HepG2 (cell line): ENCODE measurements at regions not wholly inside any gene's neighbourhood (a gene's known extent, or its start where the extent isn't known, plus 50 kb on each side); places are given as distances from the start of the nearest gene placed in this dataset.

Source experiments
- ATAC-seq: fragments of 200-7000 bp; cut with Tn5 transposase; 3 replicates; pipeline ENCODE4 v1.9.1; 2020; ENCODE audit warnings: mild to moderate bottlenecking, moderate library complexity
- BruUV-seq: library from RNA; stranded (reverse); fragments of 400-500 nt; replicated peaks from 2 replicates; lab custom pipeline; 2021; lab: Mats Ljungman, UMichigan
- CTCF ChIA-PET: fragments of 300-600 bp; formaldehyde crosslinking; extraction: SDS; loops from one replicate; lab custom pipeline; 2021; ENCODE audit warnings: low total read pairs, inconsistent platforms, low intra/inter-chr PET ratio; lab: Yijun Ruan, JAX
- POLR2A ChIA-PET: fragments of 350-600 bp; sonication (Branson Sonifier 250); formaldehyde crosslinking; loops from one replicate; lab custom pipeline; 2020; ENCODE audit warnings: antibody characterized with exemption, inconsistent platforms; lab: Yijun Ruan, JAX
- DNase-seq: peaks from one replicate; pipeline ENCODE4 v3.0.0-alpha.2; 2015; ENCODE audit warnings: low spot score
- FAIRE-seq: peaks from 3 replicates; lab custom pipeline; 2011; peaks lifted over from hg19 to GRCh38; lab: Jason Lieb, UNC
- H2AFZ ChIP-seq: one replicate; pipeline ENCODE4 v1.6.1; 2011; ENCODE audit warnings: low read length, inconsistent platforms
- H3K27ac ChIP-seq: fragments of 300-600 bp; 3 replicates; pipeline ENCODE4 v1.8.0; 2011; ENCODE audit warnings: mixed run types, mild to moderate bottlenecking, mixed read lengths, low read length, inconsistent platforms; ENCODE audit not compliant: insufficient read depth; ENCODE audit errors: extremely low read length
- H3K27me3 ChIP-seq, 2 experiments: fragments of 200-600 bp in 1 of 2; 2 replicates in 1 of 2; 3 replicates in 1 of 2; pipeline versions ENCODE4 v1.6.0 to v1.8.0; 2011; ENCODE audit warnings: low read length in 2 of 2, mild to moderate bottlenecking in 2 of 2, moderate library complexity in 2 of 2, inconsistent platforms in 1 of 2; ENCODE audit not compliant: insufficient read depth in 2 of 2, control insufficient read depth in 1 of 2
- H3K36me3 ChIP-seq, 2 experiments: fragments of 200-600 bp in 1 of 2; replicated peaks in 1 of 2; 2 replicates in 1 of 2; 3 replicates in 1 of 2; pipeline versions ENCODE4 v1.5.1 to v1.8.0; 2011; ENCODE audit warnings: low read length in 2 of 2, inconsistent platforms in 1 of 2; ENCODE audit not compliant: insufficient read depth in 2 of 2, control insufficient read depth in 1 of 2
- H3K4me1 ChIP-seq: 2 replicates; pipeline ENCODE4 v1.5.1; 2012; ENCODE audit warnings: low read length, inconsistent platforms; ENCODE audit not compliant: insufficient read depth
- H3K4me2 ChIP-seq: 2 replicates; pipeline ENCODE4 v1.6.0; 2011; ENCODE audit warnings: low read depth, low read length, inconsistent platforms
- H3K4me3 ChIP-seq, 3 experiments: fragments of 200-600 bp in 1 of 3; sonication (generic), shearing (Covaris generic) in 1 of 3; replicated peaks in 1 of 3; 2 replicates each; pipeline ENCODE4 v1.5.1; 2011 to 2016; ENCODE audit warnings: low read length in 3 of 3, inconsistent platforms in 2 of 3, low read depth in 2 of 3, mild to moderate bottlenecking in 2 of 3, control low read depth in 1 of 3, mixed read lengths in 1 of 3; ENCODE audit not compliant: insufficient read depth in 1 of 3
- H3K79me2 ChIP-seq: one replicate; pipeline ENCODE4 v1.6.1; 2011; ENCODE audit warnings: low read length, inconsistent platforms; ENCODE audit not compliant: insufficient read depth
- H3K9ac ChIP-seq: 2 replicates; pipeline ENCODE4 v1.6.0; 2011; ENCODE audit warnings: mild to moderate bottlenecking, low read depth, low read length, inconsistent platforms; ENCODE audit not compliant: insufficient read depth
- H3K9me3 ChIP-seq: 2 replicates; pipeline ENCODE4 v1.5.1; 2012; ENCODE audit warnings: mild to moderate bottlenecking, low read length
- H4K20me1 ChIP-seq: 2 replicates; pipeline ENCODE4 v1.6.0; 2011; ENCODE audit warnings: inconsistent platforms, mild to moderate bottlenecking, low read length, moderate library complexity; ENCODE audit not compliant: insufficient read depth
- CBX5 ChIP-seq: sonication (generic); formaldehyde crosslinking; IDR thresholded peaks from 2 replicates; pipeline ENCODE4 v1.4.0; 2020; ENCODE audit warnings: missing genetic modification reagents, borderline replicate concordance
- CREB3 ChIP-seq: sonication (generic); formaldehyde crosslinking; IDR thresholded peaks from 2 replicates; pipeline ENCODE4 v1.5.0; 2020; ENCODE audit warnings: missing genetic modification reagents
- EZH2 ChIP-seq: conservative IDR thresholded peaks from 2 replicates; pipeline ENCODE4 v1.6.1; 2012; ENCODE audit warnings: mild to moderate bottlenecking, low read depth, low read length, moderate library complexity
- FOSL2 ChIP-seq: sonication (generic); formaldehyde crosslinking; IDR thresholded peaks from 2 replicates; pipeline ENCODE4 v1.4.0; 2020; ENCODE audit warnings: missing genetic modification reagents
- GPBP1L1 ChIP-seq: sonication (generic); formaldehyde crosslinking; IDR thresholded peaks from 2 replicates; pipeline ENCODE4 v1.5.0; 2020; ENCODE audit warnings: mild to moderate bottlenecking, missing genetic modification reagents
- NFIC ChIP-seq: IDR thresholded peaks from 2 replicates; pipeline ENCODE4 v1.6.1; 2012; ENCODE audit warnings: mild to moderate bottlenecking, low read length, inconsistent platforms
- SIN3A ChIP-seq: IDR thresholded peaks from 2 replicates; pipeline ENCODE4 v1.6.1; 2011; ENCODE audit warnings: low read depth, mild to moderate bottlenecking, control low read depth, low read length, borderline replicate concordance
- SNRNP70 ChIP-seq: fragments of 200-400 bp; formaldehyde crosslinking; IDR thresholded peaks from 2 replicates; pipeline ENCODE4 v1.6.1; 2017; ENCODE audit warnings: mild to moderate bottlenecking, low read depth, low read length, moderate library complexity
- WGBS: methylation state at CpG from one replicate; pipeline ENCODE4 v1.1.6; 2017; ENCODE audit warnings: low lambda C conversion rate; 5-methylcytosine and 5-hydroxymethylcytosine counted together
- in situ Hi-C: cut with HindIII; loops from 2 replicates; pipeline ENCODE4 v1.10.0; 2017; ENCODE audit warnings: low pct_unique_long_range_greater_than_20kb; ENCODE audit not compliant: extremely low pct_ligation_motif_present
- intact Hi-C: fragments of 100-400 bp; cut with micrococcal nuclease; formaldehyde crosslinking; loops from one replicate; pipeline ENCODE4 v1.10.0; 2022; ENCODE audit not compliant: unreplicated experiment
- TF ChIP-seq, protein P1 (sequence below): IDR thresholded peaks from 2 replicates; pipeline ENCODE4 v1.6.1; 2018; ENCODE audit warnings: missing genetic modification reagents

- Histone ChIP-seq H3K9me3 (peaks cover 42% of the 10 kb centered on the region), H3K27me3 (no peaks in the 10 kb centered on the region), H3K27ac (no peak overlapping the region), H3K9ac (no peak overlapping the region), H4K20me1 (no peaks in the 10 kb centered on the region), H2AFZ (no peak overlapping the region), H3K79me2 (no peaks in the 10 kb centered on the region), H3K4me1 (no peaks in the 10 kb centered on the region), H3K36me3 (no peaks in the 10 kb centered on the region), H3K4me3 (no peak overlapping the region), H3K4me2 (no peak overlapping the region)
- ATAC-seq = no peak
- in situ Hi-C loops = no loop called here
- no peak for FAIRE-seq
- BruUV-seq = no TSS peak
- ChIA-PET POLR2A (no interaction called here), CTCF (no interaction called here)
- no peak for TF ChIP-seq SIN3A
- TF ChIP-seq EZH2 = no peak
- TF ChIP-seq GPBP1L1 (CRISPR knock-in tag) = no peak
- no peak for TF ChIP-seq CBX5 (CRISPR knock-in tag)
- TF ChIP-seq NFIC = no peak
- TF ChIP-seq, protein P1, sequence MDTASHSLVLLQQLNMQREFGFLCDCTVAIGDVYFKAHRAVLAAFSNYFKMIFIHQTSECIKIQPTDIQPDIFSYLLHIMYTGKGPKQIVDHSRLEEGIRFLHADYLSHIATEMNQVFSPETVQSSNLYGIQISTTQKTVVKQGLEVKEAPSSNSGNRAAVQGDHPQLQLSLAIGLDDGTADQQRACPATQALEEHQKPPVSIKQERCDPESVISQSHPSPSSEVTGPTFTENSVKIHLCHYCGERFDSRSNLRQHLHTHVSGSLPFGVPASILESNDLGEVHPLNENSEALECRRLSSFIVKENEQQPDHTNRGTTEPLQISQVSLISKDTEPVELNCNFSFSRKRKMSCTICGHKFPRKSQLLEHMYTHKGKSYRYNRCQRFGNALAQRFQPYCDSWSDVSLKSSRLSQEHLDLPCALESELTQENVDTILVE (CRISPR knock-in tag) = no peak
- no peak for TF ChIP-seq SNRNP70
- TF ChIP-seq CREB3 (CRISPR knock-in tag) = no peak
- no peak for TF ChIP-seq FOSL2 (CRISPR knock-in tag)
- intact Hi-C loops = no loop called here
- DNase-seq = no peak
- 5% methylated on average over 4 of the region's 4 CpGs for WGBS
Observed at GRCh38 chr1:163656095-163656759, 334.5 kb downstream of the NUF2 start.
